ENCODE measurements at regions not wholly inside any gene's neighbourhood (a gene's known extent, or its start where the extent isn't known, plus 50 kb on each side); places are given as distances from the start of the nearest gene placed in this dataset.
"Not testable (repeated sequence)": the region's sequence is repeated elsewhere in the genome, so short reads cannot be mapped to it uniquely, and the experiment has no call there.

GRCh38 chr22:27253108-27253902 is 548.3 kb downstream of the MN1 start:
- DNase-seq (ENCODE audit: low read depth) = no peak
- no peak for TF ChIP-seq CTCF (conservative IDR thresholded peaks at IDR 0.05; ENCODE audit: low read depth, low read length)
- no peak overlapping the region for H3K4me3 ChIP-seq (ENCODE audit: low read length)

GRCh38 chr22:27254063-27254462 is 547.5 kb downstream of the MN1 start:
- not testable (repeated sequence) for H3K4me3 ChIP-seq (ENCODE audit: low read length); DNase-seq (ENCODE audit: low read depth)

DNA sequence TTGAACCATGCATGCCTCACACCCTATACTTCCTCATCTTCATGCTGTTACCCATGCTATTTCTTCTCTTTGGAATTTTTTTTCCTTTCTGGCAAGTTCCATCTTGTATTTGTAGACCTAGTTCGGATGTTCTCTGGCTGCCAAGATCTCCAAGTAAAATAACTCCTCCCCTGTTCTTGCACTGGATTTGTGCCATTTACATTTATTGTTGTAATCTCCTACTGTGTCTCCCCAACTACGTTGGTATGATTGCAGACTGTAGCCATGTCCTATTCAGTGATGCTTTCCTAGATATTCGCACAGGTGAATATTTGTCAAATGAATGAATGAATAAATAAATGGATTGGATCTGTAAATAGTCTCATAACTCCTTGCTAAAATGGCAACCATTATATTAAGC is 546.0 kb downstream of the MN1 start:
- DNase-seq (ENCODE audit: low read depth) = no peak
- no peak for TF ChIP-seq CTCF (conservative IDR thresholded peaks at IDR 0.05; ENCODE audit: low read depth, low read length)
- H3K4me3 ChIP-seq (ENCODE audit: low read length) = no peak overlapping the region

GRCh38 chr22:27257987-27258386 is 543.6 kb downstream of the MN1 start:
- DNase-seq (ENCODE audit: low read depth) = no peak

DNA sequence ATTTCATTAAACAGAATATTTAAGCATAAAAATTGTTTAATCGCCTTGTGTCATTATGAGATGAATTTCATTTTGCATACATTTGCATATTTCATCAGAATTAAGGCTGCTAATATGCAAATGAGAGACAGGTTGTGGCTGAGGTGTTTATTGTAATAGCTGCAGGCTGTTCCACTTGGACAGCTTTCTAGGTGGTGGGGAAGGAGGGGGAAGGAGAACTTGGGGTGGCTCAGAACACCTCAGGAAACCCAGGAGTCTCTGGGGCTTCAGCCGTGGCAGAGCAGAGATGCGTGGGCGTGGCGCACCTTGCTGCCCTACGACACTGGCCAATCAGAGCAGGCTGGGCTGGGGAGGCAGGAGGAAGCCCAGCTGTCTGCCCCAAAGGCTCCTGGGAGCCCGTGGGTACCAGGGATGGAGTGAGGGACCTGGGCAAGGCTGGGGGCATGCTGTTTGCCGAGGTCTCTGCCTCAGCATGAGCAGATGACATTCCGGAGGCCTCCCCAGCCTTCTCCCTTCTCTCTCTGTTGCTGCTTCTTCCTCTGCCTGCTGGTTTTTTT is 542.9 kb downstream of the MN1 start:
- no peak overlapping the region for H3K4me3 ChIP-seq (ENCODE audit: low read length)
- DNase-seq (ENCODE audit: low read depth) = no peak

More at GRCh38 chr22:27257987-27258386, 543.6 kb downstream of the MN1 start:
- no peak for TF ChIP-seq CTCF (conservative IDR thresholded peaks at IDR 0.05; ENCODE audit: low read depth, low read length)
- H3K4me3 ChIP-seq (ENCODE audit: low read length) = no peak overlapping the region

GRCh38 chr22:27259433-27259832 is 542.1 kb downstream of the MN1 start:
- no peak overlapping the region for H3K4me3 ChIP-seq (ENCODE audit: low read length)
- no peak for DNase-seq (ENCODE audit: low read depth)
- no peak for TF ChIP-seq CTCF (conservative IDR thresholded peaks at IDR 0.05; ENCODE audit: low read depth, low read length)

More for the DNA sequence above, 542.9 kb downstream of the MN1 start:
- no peak for TF ChIP-seq CTCF (conservative IDR thresholded peaks at IDR 0.05; ENCODE audit: low read depth, low read length)

- no peak overlapping the region for H3K4me3 ChIP-seq (ENCODE audit: low read length)
- no peak for TF ChIP-seq CTCF (conservative IDR thresholded peaks at IDR 0.05; ENCODE audit: low read depth, low read length)
- DNase-seq (ENCODE audit: low read depth) = no peak
Observed at GRCh38 chr22:27260087-27260698, 541.4 kb downstream of the MN1 start.
